Muscle layer of duodenum (tissue), 2 donors: ENCODE measurements at regions not wholly inside any gene's neighbourhood (a gene's known extent, or its start where the extent isn't known, plus 50 kb on each side); places are given as distances from the start of the nearest gene placed in this dataset.

ENCODE experiments used
- H3K27ac ChIP-seq: one replicate; pipeline ENCODE4 v1.7.0; 2013; ENCODE audit warnings: mild to moderate bottlenecking, low read length
- H3K27me3 ChIP-seq: one replicate; pipeline ENCODE4 v1.7.0; 2013; ENCODE audit warnings: low read depth, mild to moderate bottlenecking, control low read depth, low read length
- H3K36me3 ChIP-seq, 2 donors: one replicate each; pipeline ENCODE4 v1.7.0; 2013; ENCODE audit warnings: low read length in 2 of 2, control low read depth in 1 of 2, mild to moderate bottlenecking in 1 of 2; ENCODE audit not compliant: insufficient read depth in 2 of 2, control insufficient read depth in 1 of 2
- H3K4me1 ChIP-seq, 2 donors: one replicate each; pipeline ENCODE4 v1.7.0; 2013; ENCODE audit warnings: low read length in 2 of 2, mild to moderate bottlenecking in 2 of 2, control low read depth in 1 of 2, moderate library complexity in 1 of 2; ENCODE audit not compliant: insufficient read depth in 2 of 2, control insufficient read depth in 1 of 2
- H3K4me3 ChIP-seq, 2 donors: one replicate each; pipeline ENCODE4 v1.7.0; 2013; ENCODE audit warnings: low read length in 2 of 2, low read depth in 1 of 2, mild to moderate bottlenecking in 1 of 2
- H3K9me3 ChIP-seq, 2 donors: one replicate each; pipeline ENCODE4 v1.7.0; 2013; ENCODE audit warnings: low read length in 2 of 2, control low read depth in 1 of 2, mild to moderate bottlenecking in 1 of 2; ENCODE audit not compliant: control insufficient read depth in 1 of 2
- donor health status: healthy.

GRCh38 chr1:8182034-8182761 lies 135.7 kb upstream of the SLC45A1 start:
- no peak overlapping the region for H3K27ac ChIP-seq
- H3K36me3 ChIP-seq, result no peaks in the 10 kb centered on the region
- H3K4me1 ChIP-seq, result no peaks in the 10 kb centered on the region
- H3K4me3 ChIP-seq, result no peak overlapping the region
- H3K9me3 ChIP-seq, result peaks cover 9 to 10% of the 10 kb centered on the region in 2 donors
- H3K27me3 ChIP-seq, result no peaks in the 10 kb centered on the region

- Histone ChIP-seq H3K4me3 (no peak overlapping the region), H3K4me1 (peaks cover 0 to 5% of the 10 kb centered on the region in 2 donors), H3K36me3 (no peaks in the 10 kb centered on the region), H3K27me3 (no peaks in the 10 kb centered on the region), H3K9me3 (peaks cover 9 to 10% of the 10 kb centered on the region in 2 donors), H3K27ac (no peak overlapping the region)
Measured at GRCh38 chr1:8179132-8179793, 138.7 kb upstream of the SLC45A1 start.

- Histone ChIP-seq H3K36me3 (no peaks in the 10 kb centered on the region), H3K4me3 (no peak overlapping the region), H3K9me3 (peaks cover 9 to 10% of the 10 kb centered on the region in 2 donors), H3K27ac (no peak overlapping the region), H3K27me3 (no peaks in the 10 kb centered on the region), H3K4me1 (peaks cover 0 to 9% of the 10 kb centered on the region in 2 donors)
Measured at GRCh38 chr1:8176279-8176678, 141.6 kb upstream of the SLC45A1 start.

GRCh38 chr1:8174807-8175206 lies 143.1 kb upstream of the SLC45A1 start:
- Histone ChIP-seq H3K9me3 (peaks cover 9 to 10% of the 10 kb centered on the region in 2 donors), H3K4me1 (peaks cover 6 to 16% of the 10 kb centered on the region in 2 donors), H3K4me3 (no peak overlapping the region), H3K27ac (no peak overlapping the region), H3K36me3 (no peaks in the 10 kb centered on the region), H3K27me3 (no peaks in the 10 kb centered on the region)

- no peaks in the 10 kb centered on the region for H3K36me3 ChIP-seq
- H3K4me1 ChIP-seq, result peaks cover 13 to 22% of the 10 kb centered on the region in 2 donors
- H3K27ac ChIP-seq, result no peak overlapping the region
- no peaks in the 10 kb centered on the region for H3K27me3 ChIP-seq
- H3K9me3 ChIP-seq, result no peaks in the 10 kb centered on the region
- no peak overlapping the region for H3K4me3 ChIP-seq
Measured at GRCh38 chr1:8171751-8172464, 145.8 kb upstream of the ERRFI1 start.

- Histone ChIP-seq H3K4me1 (peaks cover 13 to 22% of the 10 kb centered on the region in 2 donors), H3K36me3 (no peaks in the 10 kb centered on the region), H3K27me3 (no peaks in the 10 kb centered on the region), H3K4me3 (no peak overlapping the region), H3K27ac (peak overlapping the region; percentile 92), H3K9me3 (no peaks in the 10 kb centered on the region)
Measured at GRCh38 chr1:8170059-8170835, 144.1 kb upstream of the ERRFI1 start.

- Histone ChIP-seq H3K36me3 (no peaks in the 10 kb centered on the region), H3K27me3 (no peaks in the 10 kb centered on the region), H3K9me3 (no peaks in the 10 kb centered on the region), H3K4me3 (peak overlapping the region in 1 of 2 donors; percentile 28), H3K27ac (peak overlapping the region; percentile 92), H3K4me1 (peaks cover 13 to 18% of the 10 kb centered on the region in 2 donors)
Measured at GRCh38 chr1:8169364-8170058, 143.4 kb upstream of the ERRFI1 start.

- Histone ChIP-seq H3K27me3 (no peaks in the 10 kb centered on the region), H3K4me1 (peaks cover 13% of the 10 kb centered on the region in 2 donors), H3K4me3 (no peak overlapping the region), H3K9me3 (no peaks in the 10 kb centered on the region), H3K27ac (no peak overlapping the region), H3K36me3 (no peaks in the 10 kb centered on the region)
Measured at GRCh38 chr1:8167936-8168335, 141.8 kb upstream of the ERRFI1 start.

GRCh38 chr1:8166406-8166805 lies 140.3 kb upstream of the ERRFI1 start:
- Histone ChIP-seq H3K9me3 (no peaks in the 10 kb centered on the region), H3K36me3 (no peaks in the 10 kb centered on the region), H3K4me3 (no peak overlapping the region), H3K27ac (no peak overlapping the region), H3K27me3 (no peaks in the 10 kb centered on the region), H3K4me1 (peaks cover 13% of the 10 kb centered on the region in 2 donors)

- H3K27ac ChIP-seq, result no peak overlapping the region
- H3K4me3 ChIP-seq, result no peak overlapping the region
- peaks cover 13% of the 10 kb centered on the region in 2 donors for H3K4me1 ChIP-seq
- no peaks in the 10 kb centered on the region for H3K9me3 ChIP-seq
- no peaks in the 10 kb centered on the region for H3K27me3 ChIP-seq
- no peaks in the 10 kb centered on the region for H3K36me3 ChIP-seq
Measured at GRCh38 chr1:8165595-8166360, 139.7 kb upstream of the ERRFI1 start.
